H1 (cell line): ENCODE measurements at regions not wholly inside any gene's neighbourhood (a gene's known extent, or its start where the extent isn't known, plus 50 kb on each side); places are given as distances from the start of the nearest gene placed in this dataset.

Experiments used
- CTCF ChIA-PET: fragments of 300-600 bp; sonication (Branson Sonifier 250); formaldehyde crosslinking; loops from one replicate; lab custom pipeline; 2021; ENCODE audit not compliant: partially characterized antibody; lab: Charles Lee
- POLR2A ChIA-PET: fragments of 300-600 bp; sonication (Branson Sonifier 250); formaldehyde crosslinking; loops from one replicate; lab custom pipeline; 2021; ENCODE audit warnings: inconsistent platforms; ENCODE audit not compliant: partially characterized antibody; lab: Charles Lee
- DNase-seq, 2 experiments: peaks; one replicate each; pipeline versions ENCODE4 v3.0.0 to v3.0.0-alpha.2; 2010 to 2022; ENCODE audit warnings: low spot score in 2 of 2, low read depth in 1 of 2, mixed read lengths in 1 of 2
- FAIRE-seq: peaks from 2 replicates; lab custom pipeline; 2011; peaks lifted over from hg19 to GRCh38; lab: Jason Lieb, UNC
- H2AFZ ChIP-seq: 2 replicates; pipeline ENCODE4 v1.8.1; 2012; ENCODE audit warnings: low read length, inconsistent platforms
- H2AK5ac ChIP-seq: 2 replicates; pipeline ENCODE4 v1.6.1; 2013; ENCODE audit warnings: low read depth, low read length
- H2BK120ac ChIP-seq: replicated peaks from 2 replicates; pipeline ENCODE3; 2013; ENCODE audit warnings: low read depth, low read length, inconsistent platforms
- H2BK12ac ChIP-seq: 2 replicates; pipeline ENCODE4 v1.6.1; 2013; ENCODE audit warnings: low read depth, low read length
- H2BK15ac ChIP-seq: 2 replicates; pipeline ENCODE4 v1.6.1; 2013; ENCODE audit warnings: low read length
- H2BK20ac ChIP-seq: 2 replicates; pipeline ENCODE4 v1.6.1; 2013; ENCODE audit warnings: low read length
- H2BK5ac ChIP-seq: 2 replicates; pipeline ENCODE4 v1.6.1; 2013; ENCODE audit warnings: low read depth, low read length
- H3K14ac ChIP-seq: 2 replicates; pipeline ENCODE4 v1.6.1; 2013; ENCODE audit warnings: inconsistent platforms; ENCODE audit not compliant: insufficient read length
- H3K18ac ChIP-seq: 2 replicates; pipeline ENCODE4 v1.6.1; 2013; ENCODE audit warnings: low read length; ENCODE audit errors: extremely low read depth
- H3K23ac ChIP-seq: 2 replicates; pipeline ENCODE4 v1.6.1; 2013; ENCODE audit warnings: inconsistent platforms; ENCODE audit not compliant: insufficient read length
- H3K23me2 ChIP-seq: 2 replicates; pipeline ENCODE4 v1.6.1; 2013; ENCODE audit warnings: low read depth, low read length
- H3K27ac ChIP-seq: 2 replicates; pipeline ENCODE4 v1.6.1; 2011; ENCODE audit warnings: low read depth, low read length, inconsistent platforms
- H3K27me3 ChIP-seq, 4 experiments: replicated peaks in 1 of 4; 1 replicate in 1 of 4; 2 replicates in 3 of 4; pipeline versions ENCODE4 v1.6.1 to v1.8.1; 2011 to 2013; ENCODE audit warnings: low read length in 3 of 4, mild to moderate bottlenecking in 3 of 4, inconsistent platforms in 2 of 4, mixed read lengths in 2 of 4, moderate library complexity in 1 of 4; ENCODE audit not compliant: control insufficient read depth in 3 of 4, insufficient read depth in 3 of 4; ENCODE audit errors: extremely low read depth in 1 of 4
- H3K36me3 ChIP-seq, 4 experiments: 2 replicates each; pipeline versions ENCODE4 v1.6.1 to v1.8.1; 2011 to 2013; ENCODE audit warnings: mild to moderate bottlenecking in 4 of 4, low read length in 3 of 4, moderate library complexity in 2 of 4, control low read depth in 1 of 4, inconsistent platforms in 1 of 4; ENCODE audit not compliant: insufficient read depth in 4 of 4, control insufficient read depth in 2 of 4
- H3K4ac ChIP-seq: replicated peaks from 2 replicates; pipeline ENCODE3; 2013; ENCODE audit warnings: low read length, low read depth, mixed read lengths, inconsistent platforms; ENCODE audit not compliant: insufficient read length
- H3K4me1 ChIP-seq, 4 experiments: replicated peaks in 1 of 4; 1 replicate in 1 of 4; 2 replicates in 3 of 4; pipeline versions ENCODE4 v1.6.1 to v1.8.1; 2011 to 2013; ENCODE audit warnings: low read length in 3 of 4, inconsistent platforms in 2 of 4, mixed read lengths in 1 of 4; ENCODE audit not compliant: insufficient read depth in 4 of 4, control insufficient read depth in 3 of 4
- H3K4me2 ChIP-seq, 2 experiments: 2 replicates each; pipeline versions ENCODE4 v1.6.1 to v1.8.1; 2011 to 2013; ENCODE audit warnings: low read depth in 2 of 2, low read length in 2 of 2, control low read depth in 1 of 2, inconsistent platforms in 1 of 2, mild to moderate bottlenecking in 1 of 2; ENCODE audit not compliant: insufficient read depth in 1 of 2
- H3K4me3 ChIP-seq, 4 experiments: fragments of 200-600, 300-600 bp in 1 of 4; sonication (generic), shearing (Covaris generic), sonication (Bioruptor Twin) in 1 of 4; 2 replicates each; pipeline versions ENCODE4 v1.5.1 to v1.8.1; 2011 to 2016; ENCODE audit warnings: low read length in 4 of 4, low read depth in 3 of 4, control low read depth in 2 of 4, inconsistent platforms in 2 of 4, mild to moderate bottlenecking in 2 of 4, mixed read lengths in 1 of 4, moderate library complexity in 1 of 4; ENCODE audit not compliant: insufficient read depth in 2 of 4; ENCODE audit errors: extremely low read depth in 1 of 4
- H3K56ac ChIP-seq: replicated peaks from 2 replicates; pipeline ENCODE3; 2013; ENCODE audit warnings: low read depth, mild to moderate bottlenecking, mixed read lengths, low read length, inconsistent platforms; ENCODE audit not compliant: insufficient read length
- H3K79me1 ChIP-seq: 2 replicates; pipeline ENCODE4 v1.6.1; 2013; ENCODE audit warnings: low read depth, low read length, control low read depth
- H3K79me2 ChIP-seq, 2 experiments: 2 replicates each; pipeline versions ENCODE4 v1.6.1 to v1.8.1; 2012 to 2013; ENCODE audit warnings: low read length in 2 of 2, mild to moderate bottlenecking in 2 of 2, inconsistent platforms in 1 of 2; ENCODE audit not compliant: insufficient read depth in 2 of 2, control insufficient read depth in 1 of 2
- H3K9ac ChIP-seq, 4 experiments: replicated peaks in 1 of 4; 1 replicate in 1 of 4; 2 replicates in 3 of 4; pipeline versions ENCODE4 v1.6.1 to v1.8.1; 2011 to 2013; ENCODE audit warnings: low read depth in 3 of 4, low read length in 3 of 4, control low read depth in 2 of 4, mild to moderate bottlenecking in 2 of 4, moderate library complexity in 2 of 4, inconsistent platforms in 1 of 4; ENCODE audit errors: extremely low read depth in 1 of 4
- H3K9me3 ChIP-seq, 2 experiments: 2 replicates each; pipeline versions ENCODE4 v1.6.1 to v1.8.1; 2012 to 2013; ENCODE audit warnings: mild to moderate bottlenecking in 2 of 2, moderate library complexity in 2 of 2, control low read depth in 1 of 2, inconsistent platforms in 1 of 2, low read depth in 1 of 2, low read length in 1 of 2, mixed read lengths in 1 of 2; ENCODE audit not compliant: insufficient read depth in 2 of 2
- H4K20me1 ChIP-seq, 2 experiments: replicated peaks in 1 of 2; 2 replicates each; pipeline versions ENCODE3 to v1.8.1; 2011 to 2013; ENCODE audit warnings: inconsistent platforms in 2 of 2, low read length in 2 of 2, mild to moderate bottlenecking in 1 of 2; ENCODE audit not compliant: insufficient read depth in 2 of 2, control insufficient read depth in 1 of 2
- H4K5ac ChIP-seq: 2 replicates; pipeline ENCODE4 v1.6.1; 2013; ENCODE audit warnings: low read length, low read depth, mixed read lengths, inconsistent platforms; ENCODE audit not compliant: insufficient read length
- H4K8ac ChIP-seq: 2 replicates; pipeline ENCODE4 v1.8.0; 2013; ENCODE audit warnings: mild to moderate bottlenecking, moderate library complexity, low read length, inconsistent platforms; ENCODE audit not compliant: insufficient read depth; ENCODE audit errors: extremely low read depth
- H4K91ac ChIP-seq: replicated peaks from 2 replicates; pipeline ENCODE3; 2013; ENCODE audit warnings: low read length, mixed read lengths, inconsistent platforms; ENCODE audit not compliant: insufficient read length
- BCL11A ChIP-seq, 2 experiments: IDR thresholded peaks; one replicate each; pipeline ENCODE4 v1.6.1; 2011; ENCODE audit warnings: low read depth in 2 of 2, low read length in 2 of 2, mild to moderate bottlenecking in 2 of 2
- KDM4A ChIP-seq: IDR thresholded peaks from one replicate; pipeline ENCODE4 v1.7.1; 2012; ENCODE audit warnings: low read depth, mild to moderate bottlenecking, moderate library complexity, low read length, inconsistent platforms; ENCODE audit not compliant: severe bottlenecking
- NANOG ChIP-seq: IDR thresholded peaks from 2 replicates; pipeline ENCODE4 v1.6.1; 2011; ENCODE audit warnings: low read length, low read depth, mild to moderate bottlenecking, inconsistent platforms; ENCODE audit not compliant: insufficient read depth, poor library complexity, severe bottlenecking
- POU5F1 ChIP-seq: IDR thresholded peaks from 2 replicates; pipeline ENCODE4 v1.6.1; 2011; ENCODE audit warnings: low read depth, mild to moderate bottlenecking, low read length, moderate library complexity
- RAD21 ChIP-seq, 2 experiments: IDR thresholded peaks in 1 of 2; conservative IDR thresholded peaks in 1 of 2; 2 replicates each; pipeline ENCODE4 v1.6.1; 2011; ENCODE audit warnings: low read depth in 2 of 2, low read length in 2 of 2, improper control_type of control experiment in 1 of 2, inconsistent platforms in 1 of 2, mild to moderate bottlenecking in 1 of 2, moderate library complexity in 1 of 2
- SAP30 ChIP-seq: fragments of 300-600 bp; sonication (generic); IDR thresholded peaks from 2 replicates; pipeline ENCODE4 v1.7.1; 2012; ENCODE audit warnings: low read length, moderate library complexity, mild to moderate bottlenecking, inconsistent platforms; ENCODE audit not compliant: insufficient read depth, insufficient replicate concordance
- SIRT6 ChIP-seq: IDR thresholded peaks from one replicate; pipeline ENCODE4 v1.7.1; 2012; ENCODE audit warnings: low read length, inconsistent platforms
- TAF7 ChIP-seq: optimal IDR thresholded peaks from 2 replicates; pipeline ENCODE3; 2011; ENCODE audit warnings: low read depth, mild to moderate bottlenecking, inconsistent platforms, low read length, moderate library complexity, borderline replicate concordance
- WGBS, 2 experiments: shearing (Covaris generic) in 1 of 2; methylation state at CpG; one replicate each; pipeline versions ENCODE4 v1.1.6 to v1.1.7; 2013 to 2015; ENCODE audit warnings: low lambda C conversion rate in 2 of 2, mixed read lengths in 2 of 2, inconsistent platforms in 1 of 2, low coverage in 1 of 2, missing lambda C conversion rate in 1 of 2; ENCODE audit not compliant: insufficient replicate concordance in 2 of 2, insufficient coverage in 1 of 2, insufficient read length in 1 of 2; ENCODE audit errors: extremely low coverage in 1 of 2, missing lambda C conversion rate in 1 of 2; 5-methylcytosine and 5-hydroxymethylcytosine counted together
- TF ChIP-seq, protein P1 (sequence below): IDR thresholded peaks from 2 replicates; pipeline ENCODE4 v1.6.1; 2012; ENCODE audit warnings: inconsistent platforms
- TF ChIP-seq, protein P2 (sequence below): IDR thresholded peaks from 2 replicates; pipeline ENCODE4 v1.6.1; 2012; ENCODE audit warnings: low read length, inconsistent platforms

DNA sequence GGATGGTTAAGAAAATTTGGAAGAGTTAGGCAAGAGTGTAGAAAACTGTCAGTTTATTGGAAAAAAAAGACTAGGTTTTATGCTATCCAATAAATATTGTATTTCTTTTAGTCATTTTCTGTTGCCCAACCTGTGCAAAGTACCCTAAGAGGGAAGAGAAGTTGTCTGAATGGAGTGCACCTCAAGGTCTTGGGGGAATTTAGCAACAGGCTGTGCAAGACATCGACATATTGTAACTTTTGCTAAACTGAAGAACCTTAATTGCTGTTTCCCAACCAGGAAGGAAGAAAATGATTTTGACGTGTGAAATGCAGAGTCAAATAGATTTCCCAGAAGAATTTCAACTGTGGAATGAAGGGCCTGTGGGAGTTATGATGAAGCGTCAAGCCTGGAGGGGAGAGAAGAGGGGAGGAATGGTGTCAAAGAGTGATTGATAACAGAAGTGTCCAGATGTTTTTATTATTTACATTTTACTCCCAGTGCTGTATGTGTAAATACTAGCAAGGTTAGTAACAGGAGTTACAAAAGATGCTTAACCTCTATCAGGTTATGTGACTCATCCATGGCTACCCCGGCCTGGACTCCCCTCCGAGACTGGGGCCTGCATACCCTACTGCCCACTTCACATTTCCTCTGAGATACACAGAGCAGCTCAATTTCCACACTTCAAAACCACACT, 246.8 kb downstream of the MYLK4 start:
- no peaks in the 10 kb centered on the region for H3K79me1 ChIP-seq
- no peaks in the 10 kb centered on the region; a peak in 1 of 4 replicates for H3K9me3 ChIP-seq
- no peaks in the 10 kb centered on the region; the same call in 1 of the 2 replicates for H3K23me2 ChIP-seq
- no peak overlapping the region for H3K4ac ChIP-seq
- no peak overlapping the region for H3K14ac ChIP-seq
- 78% methylated on average over 5 of the region's 5 CpGs; no CpG with 5 or more reads in 1 of the 2 experiments for WGBS, 2 experiments
- H3K18ac ChIP-seq: no peak overlapping the region
- H3K4me3 ChIP-seq: no peak overlapping the region
- no peak overlapping the region for H3K23ac ChIP-seq
- H2BK5ac ChIP-seq: no peak overlapping the region
- no peak overlapping the region for H2BK20ac ChIP-seq
- H2AFZ ChIP-seq: no peak overlapping the region
- no peak for FAIRE-seq
- H3K79me2 ChIP-seq: no peaks in the 10 kb centered on the region
- H4K5ac ChIP-seq: no peak overlapping the region
- no peaks in the 10 kb centered on the region for H3K27me3 ChIP-seq
- ChIA-PET POLR2A (interaction anchor here (0.7 kb wide), 1 partner anchor 42 kb away, joined by 3 read pairs; no protein-coding TSS in a partner anchor), CTCF (interaction anchor here (1.2 to 1.5 kb wide), 3 partner anchors 11 to 907 kb away, joined by 3 read pairs; no protein-coding TSS in a partner anchor)
- H3K4me1 ChIP-seq: no peaks in the 10 kb centered on the region; a peak in 2 of 7 replicates
- H2BK120ac ChIP-seq: no peak overlapping the region
- no peak overlapping the region for H2AK5ac ChIP-seq
- DNase-seq: no peak
- H2BK15ac ChIP-seq: no peak overlapping the region
- H4K8ac ChIP-seq: no peak overlapping the region
- no peaks in the 10 kb centered on the region for H4K20me1 ChIP-seq
- no peak overlapping the region for H2BK12ac ChIP-seq
- no peak overlapping the region for H3K4me2 ChIP-seq
- no peak overlapping the region for H4K91ac ChIP-seq
- H3K56ac ChIP-seq: no peak overlapping the region
- no peak overlapping the region for H3K27ac ChIP-seq
- H3K36me3 ChIP-seq: no peaks in the 10 kb centered on the region
- H3K9ac ChIP-seq: no peak overlapping the region
- TF ChIP-seq SAP30: no peak
- TF ChIP-seq SIRT6: no peak
- TF ChIP-seq, protein P1, sequence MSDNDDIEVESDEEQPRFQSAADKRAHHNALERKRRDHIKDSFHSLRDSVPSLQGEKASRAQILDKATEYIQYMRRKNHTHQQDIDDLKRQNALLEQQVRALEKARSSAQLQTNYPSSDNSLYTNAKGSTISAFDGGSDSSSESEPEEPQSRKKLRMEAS: no peak
- TF ChIP-seq, protein P2, sequence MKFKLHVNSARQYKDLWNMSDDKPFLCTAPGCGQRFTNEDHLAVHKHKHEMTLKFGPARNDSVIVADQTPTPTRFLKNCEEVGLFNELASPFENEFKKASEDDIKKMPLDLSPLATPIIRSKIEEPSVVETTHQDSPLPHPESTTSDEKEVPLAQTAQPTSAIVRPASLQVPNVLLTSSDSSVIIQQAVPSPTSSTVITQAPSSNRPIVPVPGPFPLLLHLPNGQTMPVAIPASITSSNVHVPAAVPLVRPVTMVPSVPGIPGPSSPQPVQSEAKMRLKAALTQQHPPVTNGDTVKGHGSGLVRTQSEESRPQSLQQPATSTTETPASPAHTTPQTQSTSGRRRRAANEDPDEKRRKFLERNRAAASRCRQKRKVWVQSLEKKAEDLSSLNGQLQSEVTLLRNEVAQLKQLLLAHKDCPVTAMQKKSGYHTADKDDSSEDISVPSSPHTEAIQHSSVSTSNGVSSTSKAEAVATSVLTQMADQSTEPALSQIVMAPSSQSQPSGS: no peak
- no peak for TF ChIP-seq KDM4A
- no peak for TF ChIP-seq RAD21 (IDR thresholded peaks at IDR 0.05 in 1 of 2, conservative IDR thresholded peaks at IDR 0.05 in 1 of 2; ENCODE audit: low read depth in 2 of 2, low read length in 2 of 2)
- no peak for TF ChIP-seq NANOG
- TF ChIP-seq BCL11A (IDR thresholded peaks at IDR 0.05; ENCODE audit: low read depth in 2 of 2, low read length in 2 of 2): no peak
- no peak for TF ChIP-seq TAF7
- TF ChIP-seq POU5F1: no peak
